Ishikawa (cell line): ENCODE measurements at regions not wholly inside any gene's neighbourhood (a gene's known extent, or its start where the extent isn't known, plus 50 kb on each side); places are given as distances from the start of the nearest gene placed in this dataset.

Source experiments
- CEBPB ChIP-seq: IDR thresholded peaks from 2 replicates; pipeline ENCODE4 v1.6.1; 2012
- CREB1 ChIP-seq: IDR thresholded peaks from 2 replicates; pipeline ENCODE4 v1.6.1; 2012; ENCODE audit warnings: low read depth
- EP300 ChIP-seq: IDR thresholded peaks from 2 replicates; pipeline ENCODE4 v1.6.1; 2012; ENCODE audit warnings: borderline replicate concordance
- RAD21 ChIP-seq: IDR thresholded peaks from 2 replicates; pipeline ENCODE4 v1.6.1; 2012; ENCODE audit warnings: low read depth
- TAF1 ChIP-seq: IDR thresholded peaks from 2 replicates; pipeline ENCODE4 v1.6.1; 2012; ENCODE audit warnings: low read depth, mild to moderate bottlenecking
- YY1 ChIP-seq: IDR thresholded peaks from 2 replicates; pipeline ENCODE4 v1.6.1; 2012; ENCODE audit warnings: low read depth

DNA sequence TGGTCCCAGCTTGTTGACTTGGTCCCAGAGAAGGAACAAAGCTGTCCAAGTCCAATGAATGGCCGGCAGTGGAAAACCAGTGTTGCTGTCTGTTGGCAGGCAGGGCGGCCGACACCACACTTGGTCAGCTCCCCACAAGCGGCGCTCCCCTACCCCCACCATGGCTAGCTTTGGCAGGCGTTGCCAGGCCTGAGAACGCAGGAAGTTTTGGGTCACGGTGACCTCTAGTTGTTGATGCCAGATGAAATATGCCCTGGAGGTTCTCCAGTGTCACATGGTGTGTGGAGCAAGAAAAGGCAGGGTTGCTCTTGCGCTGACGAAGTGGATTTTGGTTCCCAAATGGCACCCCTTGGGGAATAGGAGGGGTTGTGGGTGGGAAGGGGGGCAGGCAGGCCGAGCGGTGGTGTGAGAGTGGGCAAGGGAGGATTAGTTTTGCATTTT, 72.7 kb upstream of the TPRG1 start:
- no peak for TF ChIP-seq RAD21
- no peak for TF ChIP-seq CEBPB
- TF ChIP-seq EP300 = no peak
- TF ChIP-seq CREB1 = no peak
- TF ChIP-seq TAF1 = no peak
- TF ChIP-seq YY1 = no peak
